Left ventricle myocardium inferior (tissue), 1 donor: ENCODE measurements at regions not wholly inside any gene's neighbourhood (a gene's known extent, or its start where the extent isn't known, plus 50 kb on each side); places are given as distances from the start of the nearest gene placed in this dataset.

Source experiments
- DNase-seq: peaks from one replicate; pipeline ENCODE4 v3.0.0-alpha.2; 2020
- H3K27ac ChIP-seq: fragments of 200-600 bp; replicated peaks from 2 replicates; pipeline ENCODE4 v1.8.0; 2021
- H3K27me3 ChIP-seq: fragments of 200-600 bp; 2 replicates; pipeline ENCODE4 v1.8.0; 2021; ENCODE audit warnings: low read depth
- H3K36me3 ChIP-seq: fragments of 200-600 bp; 2 replicates; pipeline ENCODE4 v1.8.0; 2021
- H3K4me1 ChIP-seq: fragments of 200-600 bp; 2 replicates; pipeline ENCODE4 v1.8.0; 2021
- H3K4me3 ChIP-seq: fragments of 200-600 bp; 2 replicates; pipeline ENCODE4 v1.8.0; 2021; ENCODE audit warnings: mild to moderate bottlenecking, moderate library complexity
- H3K9me3 ChIP-seq: fragments of 200-600 bp; replicated peaks from 2 replicates; pipeline ENCODE4 v1.8.0; 2021
- CTCF ChIP-seq: fragments of 200-600 bp; IDR thresholded peaks from 2 replicates; pipeline ENCODE4 v1.8.0; 2021; ENCODE audit warnings: antibody characterized with exemption, mild to moderate bottlenecking, borderline replicate concordance
- intact Hi-C: fragments of 100-400 bp; cut with micrococcal nuclease; formaldehyde crosslinking; loops from one replicate; pipeline ENCODE4 v1.11.0; 2022
- donor health status: DM: no; HTN: yes; CAD: no; lungs with severe emphysema.

GRCh38 chr3:41138146-41138545 lies 61.2 kb upstream of the CTNNB1 start:
- DNase-seq: no peak
- intact Hi-C loops: no loop called here

GRCh38 chr3:41138601-41139000 lies 60.7 kb upstream of the CTNNB1 start:
- Histone ChIP-seq H3K27me3 (no peaks in the 10 kb centered on the region), H3K9me3 (no peaks in the 10 kb centered on the region), H3K27ac (no peak overlapping the region), H3K36me3 (no peaks in the 10 kb centered on the region), H3K4me1 (no peaks in the 10 kb centered on the region), H3K4me3 (no peak overlapping the region)
- intact Hi-C loops: no loop called here
- no peak for DNase-seq
- TF ChIP-seq CTCF: no peak

More at GRCh38 chr3:41138146-41138545, 61.2 kb upstream of the CTNNB1 start:
- TF ChIP-seq CTCF: no peak
- Histone ChIP-seq H3K4me3 (no peak overlapping the region), H3K27me3 (no peaks in the 10 kb centered on the region), H3K9me3 (no peaks in the 10 kb centered on the region), H3K27ac (no peak overlapping the region), H3K4me1 (no peaks in the 10 kb centered on the region), H3K36me3 (no peaks in the 10 kb centered on the region)

- intact Hi-C loops: no loop called here
- no peak for DNase-seq
- no peaks in the 10 kb centered on the region for H3K27me3 ChIP-seq
- H3K27ac ChIP-seq: no peak overlapping the region
- H3K36me3 ChIP-seq: no peaks in the 10 kb centered on the region
- peaks cover 5% of the 10 kb centered on the region for H3K4me1 ChIP-seq
- H3K9me3 ChIP-seq: no peaks in the 10 kb centered on the region
- H3K4me3 ChIP-seq: no peak overlapping the region
- TF ChIP-seq CTCF: no peak
These were observed 59.1 kb upstream of the CTNNB1 start for GRCh38 chr3:41140242-41140641.

- H3K27ac ChIP-seq: no peak overlapping the region
- peaks cover 11% of the 10 kb centered on the region for H3K9me3 ChIP-seq
- no peak overlapping the region for H3K4me3 ChIP-seq
- peaks cover 5% of the 10 kb centered on the region for H3K4me1 ChIP-seq
- no peaks in the 10 kb centered on the region for H3K36me3 ChIP-seq
- no peak for TF ChIP-seq CTCF
- DNase-seq: no peak
- no peaks in the 10 kb centered on the region for H3K27me3 ChIP-seq
- intact Hi-C loops: no loop called here
These were observed 57.7 kb upstream of the CTNNB1 start for GRCh38 chr3:41141433-41142167.

- intact Hi-C loops: no loop called here
- no peak for TF ChIP-seq CTCF
- Histone ChIP-seq H3K27me3 (no peaks in the 10 kb centered on the region), H3K9me3 (peaks cover 17% of the 10 kb centered on the region), H3K36me3 (no peaks in the 10 kb centered on the region), H3K27ac (no peak overlapping the region), H3K4me3 (no peak overlapping the region), H3K4me1 (peaks cover 5% of the 10 kb centered on the region)
- DNase-seq: no peak
These were observed 55.8 kb upstream of the CTNNB1 start for GRCh38 chr3:41143421-41144031.
